NCI-H748 treated with DMSO at 0.1 percent for 48 hours (cell line): ENCODE measurements at regions not wholly inside any gene's neighbourhood (a gene's known extent, or its start where the extent isn't known, plus 50 kb on each side); places are given as distances from the start of the nearest gene placed in this dataset.
"Not testable (repeated sequence)": the region's sequence is repeated elsewhere in the genome, so short reads cannot be mapped to it uniquely, and the experiment has no call there.

Experiments used
- DNase-seq: peaks from one replicate; lab custom pipeline; 2025; lab: John Stamatoyannopoulos, UW

GRCh38 chr10:20656886-20657285 is 240.2 kb downstream of the NEBL start:
- no peak for DNase-seq

- DNase-seq = not testable (repeated sequence)
Measured at GRCh38 chr10:20652424-20652823, 244.7 kb downstream of the NEBL start.

GRCh38 chr10:20648263-20648874 is 248.7 kb downstream of the NEBL start:
- no peak for DNase-seq

- DNase-seq = no peak
Measured at GRCh38 chr10:20647756-20648155, 249.4 kb downstream of the NEBL start.

- no peak for DNase-seq
Measured at GRCh38 chr10:20644421-20644820, 252.7 kb downstream of the NEBL start.

- DNase-seq = no peak
Measured at GRCh38 chr10:20641605-20642004, 255.5 kb downstream of the NEBL start.

GRCh38 chr10:20635570-20635969 is 261.5 kb downstream of the NEBL start:
- no peak for DNase-seq

GRCh38 chr10:20634839-20635238 is 262.3 kb downstream of the NEBL start:
- no peak for DNase-seq

- DNase-seq = no peak
Measured at GRCh38 chr10:20633714-20634113, 263.4 kb downstream of the NEBL start.

- no peak for DNase-seq
Measured at GRCh38 chr10:20632696-20633095, 264.4 kb downstream of the NEBL start.

GRCh38 chr10:20631229-20631628 is 265.9 kb downstream of the NEBL start:
- DNase-seq = no peak

GRCh38 chr10:20630092-20630643 is 266.9 kb downstream of the NEBL start:
- DNase-seq = no peak

GRCh38 chr10:20627946-20628507 is 269.1 kb downstream of the NEBL start:
- DNase-seq = no peak

- DNase-seq = no peak
Measured at GRCh38 chr10:20627087-20627486, 270.0 kb downstream of the NEBL start.

GRCh38 chr10:20625868-20626267 is 271.2 kb downstream of the NEBL start:
- DNase-seq = no peak

GRCh38 chr10:20624642-20625041 is 272.5 kb downstream of the NEBL start:
- no peak for DNase-seq

GRCh38 chr10:20623546-20623945 is 273.6 kb downstream of the NEBL start:
- DNase-seq = no peak

GRCh38 chr10:20622531-20623211 is 274.4 kb downstream of the NEBL start:
- peak; percentile 34 for DNase-seq

GRCh38 chr10:20620981-20621380 is 276.1 kb downstream of the NEBL start:
- no peak for DNase-seq

- no peak for DNase-seq
Measured at GRCh38 chr10:20618011-20618547, 279.0 kb downstream of the NEBL start.

- no peak for DNase-seq
Measured at GRCh38 chr10:20616918-20617810, 279.9 kb downstream of the NEBL start.
